K562 (cell line): ENCODE measurements at regions not wholly inside any gene's neighbourhood (a gene's known extent, or its start where the extent isn't known, plus 50 kb on each side); places are given as distances from the start of the nearest gene placed in this dataset.

Source experiments
- ATAC-seq: fragments of 200-7000 bp; cut with Tn5 transposase; 3 replicates; pipeline ENCODE4 v1.9.1; 2020; ENCODE audit warnings: moderate library complexity
- BruUV-seq: library from RNA; stranded (reverse); fragments of 400-500 nt; replicated peaks from 2 replicates; lab custom pipeline; 2021; lab: Mats Ljungman, UMichigan
- CTCF ChIA-PET: fragments of 300-600 bp; formaldehyde crosslinking; extraction: SDS; loops from one replicate; lab custom pipeline; 2021; ENCODE audit warnings: low intra/inter-chr PET ratio; lab: Yijun Ruan, JAX
- POLR2A ChIA-PET: fragments of 300-600, 350-650 bp; sonication (Branson Sonifier 250); formaldehyde crosslinking; extraction: SDS; loops from one replicate; lab custom pipeline; 2021; ENCODE audit warnings: antibody characterized with exemption, inconsistent platforms; lab: Yijun Ruan, JAX
- DNase-seq, 4 experiments: peaks; one replicate each; pipeline versions ENCODE4 v3.0.0 to v3.0.0-alpha.2; 2011 to 2018; ENCODE audit warnings: low spot score in 3 of 4, mixed read lengths in 3 of 4; ENCODE audit errors: extremely low read depth in 1 of 4
- FAIRE-seq: peaks from 2 replicates; lab custom pipeline; 2011; peaks lifted over from hg19 to GRCh38; lab: Jason Lieb, UNC
- H2AFZ ChIP-seq: 2 replicates; pipeline ENCODE4 v1.6.0; 2011; ENCODE audit warnings: low read depth, low read length, control low read depth, inconsistent platforms
- H3K27ac ChIP-seq: fragments of 200-600 bp; 3 replicates; pipeline ENCODE4 v1.8.0; 2011; ENCODE audit warnings: low read depth, mild to moderate bottlenecking, control low read depth, inconsistent platforms, low read length, moderate library complexity, mixed read lengths; ENCODE audit errors: extremely low read depth
- H3K27me3 ChIP-seq, 2 experiments: fragments of 300-600 bp in 1 of 2; 2 replicates in 1 of 2; 3 replicates in 1 of 2; pipeline versions ENCODE4 v1.6.0 to v1.8.0; 2011; ENCODE audit warnings: inconsistent platforms in 2 of 2, low read length in 2 of 2, mild to moderate bottlenecking in 1 of 2, mixed read lengths in 1 of 2, moderate library complexity in 1 of 2; ENCODE audit not compliant: control insufficient read depth in 2 of 2, insufficient read depth in 2 of 2
- H3K36me3 ChIP-seq: fragments of 300-600 bp; 3 replicates; pipeline ENCODE4 v1.8.0; 2011; ENCODE audit warnings: mild to moderate bottlenecking, low read length, inconsistent platforms; ENCODE audit not compliant: control insufficient read depth, insufficient read depth
- H3K4me1 ChIP-seq, 2 experiments: fragments of 200-600 bp in 1 of 2; replicated peaks in 1 of 2; 2 replicates in 1 of 2; 3 replicates in 1 of 2; pipeline versions ENCODE4 v1.5.1 to v1.8.0; 2011; ENCODE audit warnings: inconsistent platforms in 2 of 2, low read length in 2 of 2, mild to moderate bottlenecking in 1 of 2, mixed read lengths in 1 of 2, moderate library complexity in 1 of 2; ENCODE audit not compliant: control insufficient read depth in 2 of 2, insufficient read depth in 2 of 2
- H3K4me2 ChIP-seq: 2 replicates; pipeline ENCODE4 v1.6.1; 2011; ENCODE audit warnings: low read length, control low read depth, inconsistent platforms, mixed read lengths; ENCODE audit not compliant: insufficient read depth
- H3K4me3 ChIP-seq: fragments of 200-600 bp; sonication (generic), shearing (Covaris generic); 2 replicates; pipeline ENCODE4 v1.5.1; 2016; ENCODE audit warnings: control low read depth, inconsistent platforms
- H3K79me2 ChIP-seq: fragments of 200-600 bp; 3 replicates; pipeline ENCODE4 v1.8.0; 2011; ENCODE audit warnings: low read length, inconsistent platforms; ENCODE audit not compliant: control insufficient read depth, insufficient read depth
- H3K9ac ChIP-seq, 2 experiments: 2 replicates each; pipeline versions ENCODE4 v1.6.0 to v1.6.1; 2011; ENCODE audit warnings: low read depth in 2 of 2, low read length in 2 of 2, control low read depth in 1 of 2, inconsistent platforms in 1 of 2, mild to moderate bottlenecking in 1 of 2, mixed read lengths in 1 of 2; ENCODE audit not compliant: insufficient read depth in 1 of 2
- H3K9me1 ChIP-seq: one replicate; pipeline ENCODE4 v1.6.0; 2011; ENCODE audit warnings: inconsistent platforms, mild to moderate bottlenecking, low read length, moderate library complexity; ENCODE audit not compliant: control insufficient read depth, insufficient read depth
- H3K9me3 ChIP-seq: replicated peaks from 2 replicates; pipeline ENCODE4 v1.5.1; 2011; ENCODE audit warnings: low read depth, low read length, inconsistent platforms; ENCODE audit not compliant: control insufficient read depth, insufficient read depth
- H4K20me1 ChIP-seq: replicated peaks from 2 replicates; pipeline ENCODE4 v1.6.1; 2011; ENCODE audit warnings: low read length, inconsistent platforms, mixed read lengths; ENCODE audit not compliant: control insufficient read depth, insufficient read depth
- CBFB ChIP-seq: sonication (generic); formaldehyde crosslinking; IDR thresholded peaks from 2 replicates; pipeline ENCODE4 v1.4.0; 2020; ENCODE audit warnings: mild to moderate bottlenecking, missing genetic modification reagents
- HEY1 ChIP-seq: fragments of 250-450 bp; sonication (Bioruptor Pico); IDR thresholded peaks from 2 replicates; pipeline ENCODE4 v1.5.0; 2020; ENCODE audit warnings: mild to moderate bottlenecking, moderate library complexity, borderline replicate concordance
- MBD1 ChIP-seq: fragments of 250-450 bp; sonication (Bioruptor Pico); IDR thresholded peaks from 2 replicates; pipeline ENCODE4 v1.8.0; 2022; ENCODE audit warnings: inconsistent platforms
- MIER1 ChIP-seq: fragments of 450-650 bp; IDR thresholded peaks from 2 replicates; pipeline ENCODE4 v1.6.1; 2016; ENCODE audit warnings: antibody characterized with exemption, mild to moderate bottlenecking, low read depth
- MYBL2 ChIP-seq, 2 experiments: fragments of 450-650 bp in 1 of 2; sonication (generic) in 1 of 2; formaldehyde crosslinking in 1 of 2; IDR thresholded peaks; 2 replicates each; pipeline versions ENCODE4 v1.6.1 to v1.8.1; 2017 to 2022; ENCODE audit warnings: borderline replicate concordance in 1 of 2, inconsistent platforms in 1 of 2, low read depth in 1 of 2, mild to moderate bottlenecking in 1 of 2, missing genetic modification reagents in 1 of 2, moderate library complexity in 1 of 2
- RHOXF2B ChIP-seq: fragments of 250-450 bp; sonication (Bioruptor Pico); conservative IDR thresholded peaks from 2 replicates; pipeline ENCODE4 v1.5.1; 2021
- ZNF639 ChIP-seq, 2 experiments: fragments of 200-800 bp in 1 of 2; sonication (Bioruptor generic) in 1 of 2; sonication (generic) in 1 of 2; formaldehyde crosslinking in 1 of 2; IDR thresholded peaks in 1 of 2; conservative IDR thresholded peaks in 1 of 2; 2 replicates each; pipeline versions ENCODE4 v1.5.0 to v1.6.1; 2016 to 2020; ENCODE audit warnings: missing compliant biosample characterization in 1 of 2, missing genetic modification characterization in 1 of 2, missing genetic modification reagents in 1 of 2
- WGBS: fragments of 100-300 bp; shearing (Covaris generic); methylation state at CpG from one replicate; pipeline ENCODE4 v1.1.6; 2016; ENCODE audit warnings: low coverage, mixed read lengths; ENCODE audit not compliant: insufficient coverage; ENCODE audit errors: missing lambda C conversion rate; 5-methylcytosine and 5-hydroxymethylcytosine counted together
- in situ Hi-C: fragments of 300-500 bp; cut with MboI; formaldehyde crosslinking; loops from 4 replicates; pipeline ENCODE4 v1.15.0; 2018; ENCODE audit warnings: inconsistent platforms, mixed read lengths
- intact Hi-C: fragments of 100-400 bp; cut with micrococcal nuclease; formaldehyde crosslinking; loops from 2 replicates; pipeline ENCODE4 v1.14.2; 2022

GRCh38 chr15:38130205-38130567 lies 122.5 kb upstream of the SPRED1 start:
- ChIA-PET POLR2A (no interaction called here), CTCF (no interaction called here)
- Histone ChIP-seq H3K79me2 (no peaks in the 10 kb centered on the region), H4K20me1 (no peaks in the 10 kb centered on the region), H3K4me3 (no peak overlapping the region), H3K4me2 (no peak overlapping the region), H2AFZ (no peak overlapping the region), H3K9me3 (no peaks in the 10 kb centered on the region), H3K27ac (no peak overlapping the region), H3K9me1 (no peaks in the 10 kb centered on the region), H3K36me3 (no peaks in the 10 kb centered on the region), H3K4me1 (no peaks in the 10 kb centered on the region), H3K9ac (no peak overlapping the region), H3K27me3 (no peaks in the 10 kb centered on the region; a peak in 1 of 5 replicates)
- FAIRE-seq, result no peak
- no peak for ATAC-seq
- no TSS peak for BruUV-seq
- DNase-seq, result no peak
- in situ Hi-C loops, result no loop called here
- 2% methylated on average over 8 of the region's 8 CpGs for WGBS
- intact Hi-C loops, result no loop called here
- no peak for TF ChIP-seq MYBL2 (IDR thresholded peaks at IDR 0.05; ENCODE audit: low read depth)
- no peak for TF ChIP-seq MYBL2 (CRISPR knock-in tag; IDR thresholded peaks at IDR 0.05; ENCODE audit: borderline replicate concordance)
- TF ChIP-seq MIER1, result no peak
- TF ChIP-seq MBD1 (CRISPR knock-in tag), result no peak
- TF ChIP-seq ZNF639 (CRISPR knock-in tag; conservative IDR thresholded peaks at IDR 0.05 in 1 of 2, IDR thresholded peaks at IDR 0.05 in 1 of 2), result no peak
- no peak for TF ChIP-seq HEY1
- TF ChIP-seq CBFB, result no peak
- no peak for TF ChIP-seq RHOXF2B
- TF ChIP-seq, all 486 proteins: peak for 0
